ENCODE measurements at regions not wholly inside any gene's neighbourhood (a gene's known extent, or its start where the extent isn't known, plus 50 kb on each side); places are given as distances from the start of the nearest gene placed in this dataset.
A peak's percentile ranks its signal among the peaks of the same experiment; 100 is the strongest.

- TF ChIP-seq CTCF (conservative IDR thresholded peaks at IDR 0.05), result no peak
- peak overlapping the region; percentile 22; the same call in 1 of the 2 replicates for H3K27ac ChIP-seq
Measured at GRCh38 chr1:94621395-94621794, 79.8 kb upstream of the F3 start.

GRCh38 chr1:94620345-94621031 lies 78.9 kb upstream of the F3 start:
- peak overlapping the region; percentile 22; the same call in 1 of the 2 replicates for H3K27ac ChIP-seq
- no peak for TF ChIP-seq CTCF (conservative IDR thresholded peaks at IDR 0.05)

- no peak for TF ChIP-seq CTCF (conservative IDR thresholded peaks at IDR 0.05)
- H3K27ac ChIP-seq, result no peak overlapping the region
Measured at GRCh38 chr1:94619731-94620130, 78.2 kb upstream of the F3 start.

GRCh38 chr1:94617957-94618739 lies 76.6 kb upstream of the F3 start:
- no peak overlapping the region for H3K27ac ChIP-seq
- no peak for TF ChIP-seq CTCF (conservative IDR thresholded peaks at IDR 0.05)

GRCh38 chr1:94617134-94617805 lies 75.7 kb upstream of the F3 start:
- TF ChIP-seq CTCF (conservative IDR thresholded peaks at IDR 0.05), result no peak

GRCh38 chr1:94616506-94616905 lies 74.9 kb upstream of the F3 start:
- TF ChIP-seq CTCF (conservative IDR thresholded peaks at IDR 0.05), result no peak

More at GRCh38 chr1:94617134-94617805, 75.7 kb upstream of the F3 start:
- H3K27ac ChIP-seq, result no peak overlapping the region

GRCh38 chr1:94614996-94615395 lies 73.4 kb upstream of the F3 start:
- TF ChIP-seq CTCF (conservative IDR thresholded peaks at IDR 0.05), result no peak
- no peak overlapping the region for H3K27ac ChIP-seq

More at GRCh38 chr1:94616506-94616905, 74.9 kb upstream of the F3 start:
- H3K27ac ChIP-seq, result no peak overlapping the region

Measured in VCaP (cell line).